ENCODE measurements at regions not wholly inside any gene's neighbourhood (a gene's known extent, or its start where the extent isn't known, plus 50 kb on each side); places are given as distances from the start of the nearest gene placed in this dataset.
"Not testable (repeated sequence)": the region's sequence is repeated elsewhere in the genome, so short reads cannot be mapped to it uniquely, and the experiment has no call there.

DNA sequence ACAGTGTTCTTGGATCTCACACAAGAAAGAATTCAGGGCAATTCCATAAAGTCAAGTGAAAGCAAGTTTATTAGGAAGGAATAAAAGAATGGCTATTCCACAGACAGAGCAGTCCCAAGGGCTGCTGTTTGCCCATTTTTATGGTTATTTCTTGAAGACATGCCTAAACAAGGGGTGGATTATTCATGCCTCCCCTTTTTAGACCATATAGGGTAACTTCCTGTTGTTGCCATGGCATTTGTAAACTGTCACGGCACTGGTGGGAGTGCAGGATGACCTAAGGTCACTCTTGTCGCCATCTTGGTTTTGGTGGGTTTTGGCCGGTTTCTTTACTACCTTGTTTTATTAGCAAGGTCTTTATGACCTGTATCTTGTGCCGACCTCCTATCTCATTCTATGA, 219.6 kb downstream of the RAB11FIP4 start:
- DNase-seq: not testable (repeated sequence)

DNA sequence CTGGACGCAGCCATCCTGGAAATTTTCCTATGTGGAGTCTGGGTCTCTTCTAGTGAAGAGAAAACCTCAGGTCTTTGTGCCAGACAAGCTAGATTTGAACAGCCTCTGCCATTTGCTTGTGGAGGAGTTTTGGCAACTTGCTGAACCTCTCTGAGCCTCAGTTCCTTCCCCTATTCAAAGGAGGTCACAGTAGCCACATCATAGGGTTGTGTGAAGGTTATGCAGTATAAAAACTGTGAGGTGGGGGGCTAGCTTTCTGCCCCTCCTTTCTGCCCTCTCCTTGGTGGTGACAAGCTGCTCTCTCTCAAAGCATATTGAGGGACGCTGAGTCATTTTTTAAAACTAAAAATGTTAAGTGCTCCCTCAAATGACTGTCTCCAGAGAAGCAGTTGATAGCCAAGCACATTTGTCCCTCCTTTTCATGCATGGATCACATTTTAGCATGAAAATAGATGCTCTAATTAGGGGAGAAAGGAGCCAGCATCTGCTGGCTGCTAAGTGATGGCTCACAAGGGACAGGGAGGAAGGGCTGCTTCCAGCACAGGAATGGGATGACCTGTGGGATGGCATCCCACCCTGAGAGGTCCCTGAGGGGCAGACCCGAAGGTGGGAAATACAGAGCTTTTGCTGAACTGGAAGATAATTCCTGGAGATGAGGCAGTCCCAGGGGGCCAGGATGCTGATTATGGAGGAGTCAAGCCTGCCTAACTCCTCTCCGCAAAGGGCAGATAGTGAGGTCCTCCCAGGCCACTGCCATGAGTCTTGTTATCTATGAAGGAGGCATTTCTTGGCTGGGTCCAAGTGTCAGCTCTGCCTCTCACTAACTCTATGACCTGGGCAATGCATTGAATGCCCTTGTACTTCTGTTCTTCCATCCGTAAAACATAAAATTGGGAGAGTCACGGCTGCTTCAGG, 218.8 kb downstream of the RAB11FIP4 start:
- no peak for DNase-seq

DNA sequence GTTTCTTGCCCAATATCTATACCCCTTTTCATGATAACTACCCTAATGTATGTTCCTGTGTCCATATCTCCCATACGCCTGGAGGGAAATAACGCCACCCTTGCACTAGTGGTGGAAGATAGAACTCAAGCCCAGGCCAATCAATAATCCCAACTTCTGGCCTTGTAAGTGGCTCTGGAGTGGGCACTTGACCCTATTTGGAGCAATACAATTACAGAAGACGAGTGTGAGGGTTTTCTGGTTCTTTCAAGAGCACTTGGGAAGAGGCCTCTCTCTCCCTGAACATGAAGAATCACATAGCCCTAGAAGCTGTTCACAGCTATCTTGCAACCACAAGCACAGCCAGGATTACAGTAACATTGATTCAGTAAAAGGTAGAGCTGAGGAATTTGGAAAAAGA, 217.9 kb downstream of the RAB11FIP4 start:
- no peak for DNase-seq

DNA sequence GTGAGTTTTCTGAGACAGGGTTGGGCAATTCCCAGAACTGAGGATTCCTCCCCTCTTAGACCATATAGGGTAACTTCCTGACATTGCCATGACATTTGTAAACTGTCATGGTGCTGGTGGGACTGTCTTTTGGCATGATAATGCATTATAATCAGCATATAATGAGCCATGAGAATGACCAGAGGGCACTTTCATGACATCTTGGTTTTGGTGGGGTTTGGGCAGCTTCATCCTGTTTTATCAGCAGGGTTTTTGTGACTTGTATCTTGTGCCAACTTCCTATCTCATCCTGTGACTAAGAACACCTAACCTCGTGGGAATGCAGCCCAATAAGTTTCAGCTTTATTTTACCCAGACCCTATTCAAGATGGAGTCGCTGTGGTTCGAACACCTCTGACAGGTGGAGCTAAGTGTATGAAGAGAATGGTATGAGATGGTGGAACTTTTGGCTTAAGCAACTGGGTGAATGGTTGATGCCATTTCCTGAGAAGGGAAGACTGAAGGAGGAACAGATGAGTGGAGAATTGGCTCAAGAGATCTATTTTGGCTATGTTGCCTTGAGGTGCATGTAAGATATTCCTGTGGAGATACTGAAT, 217.3 kb downstream of the RAB11FIP4 start:
- no peak for DNase-seq

- no peak for DNase-seq
These were observed 214.3 kb downstream of the RAB11FIP4 start for GRCh38 chr17:31605761-31606160.

GRCh38 chr17:31604936-31605335, 213.5 kb downstream of the RAB11FIP4 start:
- DNase-seq: no peak

DNA sequence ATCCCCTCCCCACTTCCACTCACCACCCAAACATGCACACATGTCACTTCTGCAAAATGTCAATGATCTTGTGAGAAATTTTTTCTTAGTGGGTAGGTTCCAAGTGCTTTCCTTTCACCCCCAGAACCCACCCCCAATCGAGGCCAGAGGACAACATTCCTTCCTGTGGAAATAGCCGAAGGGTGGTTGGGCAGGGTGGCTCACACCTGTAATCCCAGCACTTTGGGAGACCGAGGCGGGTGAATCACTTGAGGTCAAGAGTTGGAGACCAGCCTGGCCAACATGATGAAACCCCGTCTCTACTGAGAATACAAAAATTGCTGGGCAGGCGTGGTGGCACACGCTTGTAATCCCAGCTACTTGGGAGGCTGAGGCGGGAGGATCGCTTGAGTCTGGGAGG, 208.7 kb downstream of the RAB11FIP4 start:
- not testable (repeated sequence) for DNase-seq

- no peak for DNase-seq
These were observed 207.6 kb downstream of the RAB11FIP4 start for GRCh38 chr17:31598921-31599571.

DNA sequence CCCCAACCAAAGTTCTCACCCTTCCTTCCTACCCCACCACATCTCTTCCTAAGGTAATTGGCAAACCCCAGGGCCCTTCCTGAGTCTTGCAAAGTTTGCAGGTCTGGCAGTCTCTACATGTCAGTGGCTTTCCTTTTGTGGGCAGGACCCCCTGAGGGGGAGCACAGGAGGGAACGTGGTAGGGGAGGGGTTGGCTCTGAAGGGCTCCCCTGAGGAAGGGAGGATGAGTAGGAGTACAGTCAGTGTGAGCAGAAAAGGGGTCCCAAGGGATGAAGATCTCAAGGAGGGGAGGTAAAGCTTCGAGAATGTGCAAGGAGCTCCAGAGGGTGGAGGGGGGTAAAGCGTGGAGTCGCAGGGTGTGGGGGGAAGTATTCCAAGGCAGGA, 206.9 kb downstream of the RAB11FIP4 start:
- DNase-seq: peak; percentile 51

GRCh38 chr17:31597646-31598398, 206.3 kb downstream of the RAB11FIP4 start:
- no peak for DNase-seq

- DNase-seq: peak; percentile 100
These were observed 205.2 kb downstream of the RAB11FIP4 start for GRCh38 chr17:31596382-31597323.

DNA sequence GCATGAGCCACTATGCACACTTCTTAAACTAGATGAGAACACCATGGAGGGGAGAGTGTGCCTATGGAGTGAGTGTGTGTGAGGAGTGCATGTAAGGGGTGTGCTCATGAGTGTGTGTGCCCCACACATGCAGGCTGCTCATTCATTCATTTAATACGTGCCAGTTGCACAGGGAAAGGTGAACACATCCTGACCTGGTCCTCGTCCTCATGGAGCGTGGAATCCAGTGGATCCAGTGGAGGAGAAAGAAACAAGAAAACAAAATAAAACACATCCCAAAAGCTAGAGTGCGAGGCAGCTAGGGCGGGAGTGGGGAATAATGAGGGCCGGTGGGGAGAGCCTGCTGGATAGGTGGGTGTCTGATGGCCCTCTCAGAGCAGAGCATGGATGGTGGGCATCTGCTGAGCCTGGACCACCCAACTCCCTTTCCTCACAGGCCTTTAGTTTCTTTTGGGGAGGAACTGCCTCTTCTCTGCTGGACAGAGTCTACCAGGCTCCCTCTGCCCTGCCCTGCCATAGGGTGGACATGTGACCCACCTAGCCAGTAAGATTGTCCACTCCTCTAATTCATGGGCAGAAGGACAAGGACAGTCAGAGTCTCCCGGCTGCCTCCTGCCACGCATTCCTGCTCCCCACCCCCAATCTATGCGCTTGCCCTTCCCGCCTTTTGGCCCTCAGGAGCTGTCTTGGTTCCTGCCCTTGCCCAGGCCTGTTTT, 204.3 kb downstream of the RAB11FIP4 start:
- DNase-seq: no peak

- peak; percentile 76 for DNase-seq
These were observed 203.6 kb downstream of the RAB11FIP4 start for GRCh38 chr17:31595076-31595475.

GRCh38 chr17:31594416-31594815, 202.9 kb downstream of the RAB11FIP4 start:
- DNase-seq: no peak

DNA sequence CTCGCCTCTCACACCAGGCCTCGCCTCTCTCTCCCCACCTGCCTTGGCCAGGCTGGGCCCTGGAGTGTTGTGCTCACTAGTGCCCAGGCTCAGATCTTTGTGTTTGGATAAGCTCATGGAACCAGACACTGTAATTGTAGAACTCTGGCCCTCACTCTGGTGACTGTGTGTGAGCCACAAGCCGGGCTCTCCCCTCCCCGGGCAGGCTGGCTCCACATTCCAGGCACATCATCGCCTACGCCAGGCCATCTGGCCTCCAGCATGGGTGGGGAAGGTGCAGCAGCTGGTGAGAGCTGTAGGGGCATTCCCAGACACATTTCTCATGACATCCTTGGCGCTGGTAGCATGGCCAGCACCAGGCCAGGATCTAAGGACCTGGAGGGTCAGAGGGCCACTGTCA, 202.3 kb downstream of the RAB11FIP4 start:
- DNase-seq: peak; percentile 87

DNA sequence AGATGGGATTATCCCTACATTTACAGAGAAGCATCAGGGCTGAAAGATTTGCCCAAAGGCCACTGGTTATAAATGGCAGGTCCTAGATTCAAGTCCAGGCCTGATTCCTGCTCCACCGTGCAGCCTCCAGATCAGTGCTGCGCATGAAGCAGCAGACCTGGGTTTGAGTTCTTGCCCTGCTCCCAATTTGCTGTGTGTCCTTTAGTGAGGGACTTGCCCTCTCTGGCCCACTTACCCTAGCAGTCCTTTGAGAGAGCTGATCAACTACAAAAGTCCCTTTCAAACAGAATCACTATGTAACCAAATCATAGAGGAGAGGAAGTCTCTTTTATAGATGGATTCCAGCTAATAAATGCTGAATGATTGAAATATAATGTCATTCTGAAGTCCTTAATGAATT, 200.4 kb downstream of the RAB11FIP4 start:
- no peak for DNase-seq

- no peak for DNase-seq
These were observed 197.0 kb downstream of the RAB11FIP4 start for GRCh38 chr17:31588512-31588911.

GRCh38 chr17:31588034-31588433, 196.6 kb downstream of the RAB11FIP4 start:
- DNase-seq: no peak
